GM18868 (cell line): ENCODE measurements at regions not wholly inside any gene's neighbourhood (a gene's known extent, or its start where the extent isn't known, plus 50 kb on each side); places are given as distances from the start of the nearest gene placed in this dataset.

Experiments used
- ATAC-seq: cut with Tn5 transposase; IDR thresholded peaks from one replicate; pipeline ENCODE4 v1.9.1; 2021; ENCODE audit warnings: mild to moderate bottlenecking, moderate library complexity; ENCODE audit not compliant: unreplicated experiment

- ATAC-seq = no peak
Observed at GRCh38 chr1:5435414-5435813, 556.8 kb downstream of the NPHP4 start.

GRCh38 chr1:5432436-5432835 lies 559.8 kb downstream of the NPHP4 start:
- no peak for ATAC-seq

DNA sequence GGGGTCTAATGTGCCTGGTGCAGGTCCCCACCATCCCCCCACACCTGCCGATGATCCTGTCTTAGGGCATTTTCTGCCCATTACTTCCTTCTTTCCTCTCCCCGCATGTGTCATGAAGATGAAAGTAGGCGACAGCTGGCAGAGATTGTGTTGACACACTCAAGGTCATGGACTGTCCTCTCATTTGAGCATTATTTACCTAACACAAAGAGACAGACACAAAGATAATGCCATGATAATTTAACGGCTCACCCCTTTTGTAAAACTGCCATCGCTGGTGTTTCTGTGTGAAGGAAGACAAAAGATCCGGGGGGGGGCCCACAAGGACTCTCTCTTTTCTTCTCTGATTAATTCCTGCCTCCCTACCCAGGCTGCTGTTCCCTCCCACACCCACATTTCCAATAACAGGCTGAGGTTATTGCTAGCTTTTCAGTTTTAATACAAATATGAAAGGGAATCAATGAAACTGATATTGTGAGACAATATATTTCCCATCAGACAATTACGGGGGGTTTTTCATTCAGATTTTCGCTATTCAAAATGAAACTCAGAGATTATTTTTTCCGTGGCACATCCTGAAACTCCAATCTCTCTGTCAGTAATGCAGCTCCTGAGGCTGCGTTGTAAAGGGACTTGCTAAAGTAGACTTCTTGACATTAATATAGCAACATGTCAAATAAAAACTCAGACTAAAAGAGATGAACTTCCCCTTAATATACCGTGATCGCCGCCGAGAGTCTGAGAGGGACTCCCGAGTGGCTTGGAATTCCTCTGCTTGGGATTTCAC lies 561.1 kb downstream of the NPHP4 start:
- ATAC-seq = no peak

DNA sequence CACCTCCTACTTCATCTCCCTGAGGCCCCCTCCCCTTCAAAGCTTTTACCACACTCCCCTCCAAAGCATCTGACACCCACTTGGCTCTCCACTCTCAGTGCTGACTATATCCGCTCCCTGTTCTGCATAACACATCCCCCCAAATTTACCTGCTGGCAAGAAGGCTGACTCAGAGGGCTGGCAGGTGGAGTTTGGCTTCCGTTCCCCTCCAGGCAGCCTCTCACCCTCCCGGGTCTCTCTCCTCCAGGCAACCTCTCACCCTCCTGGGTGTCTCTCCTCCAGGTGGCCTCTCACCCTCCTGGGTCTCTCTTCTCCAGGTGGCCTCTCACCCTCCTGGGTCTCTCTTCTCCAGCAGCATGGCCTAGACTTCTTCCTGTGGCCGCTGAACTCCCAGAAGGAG lies 562.1 kb downstream of the NPHP4 start:
- ATAC-seq = no peak

DNA sequence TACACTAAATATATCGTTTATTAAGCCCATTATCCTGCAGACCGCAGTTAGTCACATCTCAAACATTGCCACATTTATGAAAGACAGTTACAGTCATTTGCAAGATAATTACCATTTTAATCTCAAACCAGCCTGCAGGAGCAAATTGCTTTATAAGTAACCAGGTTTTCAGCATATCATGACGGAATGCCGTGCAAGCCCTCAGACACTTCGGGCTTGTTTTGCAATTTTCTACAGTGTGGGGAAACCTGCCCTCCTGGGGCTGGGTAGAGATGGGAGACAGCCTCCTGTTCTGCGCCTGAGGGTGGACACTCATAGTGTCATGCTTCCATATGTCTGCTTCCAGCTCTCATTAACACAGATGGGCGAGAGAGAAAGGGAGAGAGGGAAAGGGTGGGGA lies 563.9 kb downstream of the NPHP4 start:
- no peak for ATAC-seq

GRCh38 chr1:5427026-5427613 lies 565.1 kb downstream of the NPHP4 start:
- no peak for ATAC-seq

GRCh38 chr1:5424802-5425703 lies 567.2 kb downstream of the NPHP4 start:
- no peak for ATAC-seq

- no peak for ATAC-seq
Observed at GRCh38 chr1:5423109-5423508, 569.1 kb downstream of the NPHP4 start.

GRCh38 chr1:5419501-5419900 lies 572.7 kb downstream of the NPHP4 start:
- no peak for ATAC-seq

DNA sequence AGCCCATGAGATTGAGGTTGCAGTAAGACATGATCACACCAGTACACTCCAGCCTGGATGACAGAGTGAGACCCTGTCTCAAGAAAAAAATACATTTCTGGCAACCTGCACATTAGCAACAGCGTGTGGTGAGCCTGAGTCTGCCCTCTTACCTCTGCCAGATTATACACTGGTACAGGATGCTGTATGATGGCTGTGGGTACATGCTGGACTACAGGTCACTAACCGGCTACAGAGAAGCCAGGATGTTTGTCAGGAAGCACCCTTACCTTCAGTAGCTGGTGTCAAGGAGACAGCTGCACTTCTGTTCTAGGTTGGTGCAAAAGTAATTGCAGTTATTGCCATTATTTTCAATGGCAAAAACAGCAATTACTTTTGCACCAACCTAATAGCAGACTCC lies 575.7 kb downstream of the NPHP4 start:
- no peak for ATAC-seq

DNA sequence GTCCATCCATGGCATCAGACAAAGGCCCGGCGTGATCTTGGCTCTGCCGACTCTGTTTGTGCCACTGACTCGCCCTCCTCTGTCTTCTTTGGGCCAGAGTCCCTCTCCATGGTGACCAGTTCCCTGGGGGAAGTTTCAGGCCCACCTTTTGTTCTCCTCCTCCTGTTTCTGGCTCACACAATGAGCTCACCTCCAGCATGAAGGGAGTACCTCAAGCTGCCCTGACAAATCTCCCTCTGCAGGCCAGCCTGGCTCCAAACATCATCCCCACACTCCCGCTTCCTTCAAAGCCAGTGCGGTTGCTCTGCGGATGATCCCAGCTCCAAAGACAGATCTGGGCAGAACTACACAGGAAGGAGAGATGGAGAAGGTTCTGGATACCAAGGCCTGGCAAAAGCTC lies 576.6 kb downstream of the NPHP4 start:
- ATAC-seq = no peak

DNA sequence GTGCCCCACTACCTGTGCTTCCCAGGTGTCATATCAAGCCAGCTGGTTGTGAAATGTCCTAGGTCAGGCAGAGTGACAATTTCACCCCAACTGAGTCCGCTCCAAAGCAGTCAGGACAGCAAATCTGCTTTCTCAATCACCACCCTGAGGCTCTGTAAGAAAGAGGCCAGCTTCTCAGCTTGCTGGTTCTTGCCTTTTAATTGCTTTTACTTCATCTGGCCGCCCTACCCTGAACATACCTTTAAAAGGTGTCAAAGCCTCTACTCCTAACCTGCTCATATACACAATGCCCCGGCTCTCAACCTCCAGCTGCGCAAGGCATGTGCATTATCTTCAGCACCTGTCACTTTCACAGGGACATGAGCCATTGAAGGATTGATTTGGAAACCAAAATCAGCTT lies 581.6 kb downstream of the NPHP4 start:
- ATAC-seq = no peak

DNA sequence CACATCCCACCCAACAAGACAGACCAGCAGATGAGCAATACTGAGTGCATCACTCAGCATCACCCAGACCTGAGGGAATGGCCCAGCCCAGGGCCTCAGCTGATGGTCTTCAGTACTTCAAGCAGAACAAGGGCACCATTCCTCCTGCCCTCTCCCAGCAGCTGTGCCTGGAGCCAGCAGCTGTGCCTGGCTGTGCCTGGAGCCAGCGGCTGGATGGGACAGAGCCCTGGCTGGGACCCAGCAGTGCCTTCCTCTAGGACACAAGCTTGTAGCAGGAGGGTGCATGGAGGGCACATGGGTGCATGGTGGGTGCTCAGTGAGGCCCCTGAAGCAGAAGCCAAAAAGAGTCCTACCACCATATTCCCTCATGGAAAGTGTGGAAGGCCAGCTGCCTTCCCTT lies 583.8 kb downstream of the NPHP4 start:
- ATAC-seq = no peak

- ATAC-seq = no peak
Observed at GRCh38 chr1:5405263-5405662, 587.0 kb downstream of the NPHP4 start.

GRCh38 chr1:5404412-5405203 lies 587.6 kb downstream of the NPHP4 start:
- ATAC-seq = no peak

DNA sequence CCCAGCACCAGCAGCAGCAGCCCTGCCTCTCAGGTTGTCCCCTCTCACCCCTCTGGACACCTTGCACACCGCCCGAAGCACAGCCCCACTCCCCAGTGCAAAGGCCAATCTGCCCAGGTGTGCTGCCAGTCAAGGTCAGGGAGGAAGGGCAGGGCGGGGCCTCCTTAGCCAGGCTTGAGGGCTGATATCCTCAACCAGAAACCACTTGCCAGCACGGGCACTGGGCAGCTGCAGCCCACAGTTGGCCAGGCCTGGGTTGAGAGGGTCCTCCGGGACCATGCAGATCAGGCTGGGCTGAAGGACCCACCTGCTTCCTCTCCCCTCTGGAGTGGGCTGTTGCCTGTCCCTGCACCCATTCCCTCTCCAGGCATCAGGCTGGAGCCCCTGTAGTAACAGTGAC lies 588.3 kb downstream of the NPHP4 start:
- no peak for ATAC-seq

- ATAC-seq = no peak
Observed at GRCh38 chr1:5402618-5403017, 589.6 kb downstream of the NPHP4 start.

DNA sequence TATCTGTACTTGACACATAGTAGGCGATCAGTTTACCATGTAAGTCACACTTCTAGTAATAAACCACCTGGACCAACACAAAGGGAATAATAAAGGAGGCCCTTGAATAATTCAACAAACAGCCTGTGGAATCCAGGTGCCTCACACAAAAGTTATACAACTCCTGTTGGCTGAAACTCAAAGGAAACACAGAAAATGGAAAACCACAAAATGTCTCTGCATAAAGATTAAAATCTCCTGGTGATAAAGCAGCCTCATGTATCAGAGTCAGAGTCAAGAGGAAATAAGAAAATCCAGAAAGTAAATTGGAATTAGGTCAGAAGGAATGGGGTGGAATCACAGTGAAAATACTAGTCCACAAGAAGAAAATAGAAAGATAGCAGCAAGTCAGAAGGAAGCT lies 592.5 kb downstream of the NPHP4 start:
- no peak for ATAC-seq

DNA sequence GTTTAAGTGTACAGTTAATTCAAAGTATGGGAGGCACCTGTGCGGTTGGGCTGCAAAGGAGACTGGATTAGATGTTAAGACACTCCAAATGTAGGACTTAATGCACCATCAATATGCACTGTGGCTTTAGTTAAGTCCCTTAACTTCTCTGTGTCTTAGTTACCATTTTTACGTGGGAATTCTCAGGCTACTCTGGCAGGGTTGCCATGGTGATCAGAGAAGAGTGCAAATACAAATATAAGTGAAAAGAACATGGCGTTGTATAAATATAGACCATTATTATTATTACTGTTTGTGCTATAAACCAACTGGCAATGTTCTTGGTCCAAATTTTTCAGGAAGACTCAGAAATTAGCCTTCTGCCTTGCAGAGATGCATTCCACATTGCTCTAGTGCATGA lies 595.6 kb downstream of the NPHP4 start:
- ATAC-seq = no peak

DNA sequence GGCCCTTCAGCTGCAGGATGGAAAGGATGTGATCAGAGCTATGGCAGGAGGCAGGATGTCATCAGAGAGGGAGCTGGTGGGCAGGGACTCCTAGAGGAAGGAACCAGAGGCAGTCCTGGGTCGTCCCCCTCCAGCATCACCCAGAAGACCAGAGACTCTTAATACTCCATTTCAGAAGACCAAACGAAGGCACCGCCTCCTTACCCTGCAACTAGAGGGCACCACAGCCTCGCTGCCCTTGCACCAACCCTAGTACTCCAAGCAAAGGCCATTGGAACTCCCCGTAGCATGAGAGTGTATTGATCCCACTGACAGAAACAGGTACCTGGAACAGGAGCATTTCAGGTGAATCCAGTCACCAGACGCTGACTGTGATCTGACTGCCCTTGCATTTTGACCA lies 598.1 kb downstream of the NPHP4 start:
- ATAC-seq = no peak

DNA sequence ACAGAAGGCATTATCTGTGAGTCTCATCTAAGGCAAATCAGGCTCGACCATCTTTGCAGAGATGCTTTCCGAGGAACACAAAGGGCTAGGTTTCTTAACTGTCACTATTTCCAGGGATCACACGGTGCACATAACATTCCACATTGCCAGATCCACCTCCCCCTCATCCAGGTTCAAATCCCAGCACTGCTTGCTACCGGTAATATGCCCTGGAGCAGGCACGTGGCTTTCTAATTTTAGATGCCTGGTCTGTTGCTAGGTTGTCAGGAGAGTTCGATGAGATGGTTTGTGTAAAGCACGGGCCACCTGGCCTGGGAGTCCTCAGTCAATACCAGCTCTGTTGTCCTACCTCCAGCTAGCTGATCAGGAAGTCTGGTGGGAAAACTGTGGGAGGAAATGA lies 598.6 kb downstream of the NPHP4 start:
- no peak for ATAC-seq
